MM.1S (cell line): ENCODE measurements at regions not wholly inside any gene's neighbourhood (a gene's known extent, or its start where the extent isn't known, plus 50 kb on each side); places are given as distances from the start of the nearest gene placed in this dataset.

ENCODE experiments used
- DNase-seq: peaks from one replicate; pipeline ENCODE4 v3.0.0-alpha.2; 2015
- H2AFZ ChIP-seq: fragments of 300-600 bp; sonication (generic); 2 replicates; pipeline ENCODE4 v1.6.0; 2016; ENCODE audit warnings: antibody characterized with exemption, low read length
- H3F3A ChIP-seq: fragments of 300-600 bp; sonication (generic); 2 replicates; pipeline ENCODE4 v1.6.1; 2016; ENCODE audit warnings: mild to moderate bottlenecking, antibody characterized with exemption, low read length, moderate library complexity, mixed read lengths; ENCODE audit not compliant: insufficient read depth
- H3K27ac ChIP-seq: fragments of 300-600 bp; sonication (generic); 2 replicates; pipeline ENCODE4 v1.5.1; 2016; ENCODE audit warnings: mild to moderate bottlenecking, low read length
- H3K27me3 ChIP-seq: fragments of 300-600 bp; sonication (generic); replicated peaks from 2 replicates; pipeline ENCODE4 v1.6.0; 2016; ENCODE audit warnings: low read length; ENCODE audit not compliant: insufficient read depth
- H3K36me3 ChIP-seq: fragments of 300-600 bp; sonication (generic); replicated peaks from 2 replicates; pipeline ENCODE4 v1.6.1; 2016; ENCODE audit warnings: mild to moderate bottlenecking, low read length, mixed read lengths; ENCODE audit not compliant: insufficient read depth
- H3K4me1 ChIP-seq: fragments of 300-600 bp; sonication (generic); 2 replicates; pipeline ENCODE4 v1.6.1; 2016; ENCODE audit warnings: low read length, mixed read lengths
- H3K4me2 ChIP-seq: fragments of 300-600 bp; sonication (generic); 2 replicates; pipeline ENCODE4 v1.6.0; 2016; ENCODE audit warnings: low read depth, low read length
- H3K4me3 ChIP-seq: fragments of 300-600 bp; sonication (generic); 2 replicates; pipeline ENCODE4 v1.5.1; 2016; ENCODE audit warnings: low read length, mixed read lengths
- H3K79me2 ChIP-seq: fragments of 300-600 bp; sonication (generic); 2 replicates; pipeline ENCODE4 v1.6.1; 2016; ENCODE audit warnings: mixed run types, low read length, mixed read lengths
- H3K9ac ChIP-seq: fragments of 300-600 bp; sonication (generic); 2 replicates; pipeline ENCODE4 v1.6.1; 2016; ENCODE audit warnings: low read length, mixed read lengths
- H3K9me2 ChIP-seq: fragments of 300-600 bp; sonication (generic); replicated peaks from 2 replicates; pipeline ENCODE4 v1.6.1; 2016; ENCODE audit warnings: mild to moderate bottlenecking, low read length, mixed read lengths; ENCODE audit not compliant: insufficient read depth
- H3K9me3 ChIP-seq: fragments of 300-600 bp; sonication (generic); replicated peaks from 2 replicates; pipeline ENCODE4 v1.6.1; 2016; ENCODE audit warnings: mild to moderate bottlenecking, low read length, mixed read lengths; ENCODE audit not compliant: insufficient read depth
- H4K20me1 ChIP-seq: fragments of 300-600 bp; sonication (generic); 2 replicates; pipeline ENCODE4 v1.6.1; 2016; ENCODE audit warnings: mild to moderate bottlenecking, low read length, moderate library complexity, mixed read lengths; ENCODE audit not compliant: insufficient read depth
- EZH2 ChIP-seq: fragments of 300-600 bp; sonication (generic); optimal IDR thresholded peaks from 2 replicates; pipeline ENCODE3; 2017; ENCODE audit warnings: low read depth, mild to moderate bottlenecking, antibody characterized with exemption, low read length, mixed read lengths
- EZH2phosphoT487 ChIP-seq: fragments of 300-600 bp; sonication (generic); IDR thresholded peaks from 2 replicates; pipeline ENCODE4 v1.6.1; 2018; ENCODE audit warnings: antibody characterized with exemption, low read length
- TF ChIP-seq, protein P1 (sequence below): fragments of 300-600 bp; sonication (generic); IDR thresholded peaks from 2 replicates; pipeline ENCODE4 v1.5.1; 2016; ENCODE audit warnings: antibody characterized with exemption, low read length, mixed read lengths

GRCh38 chr18:78673516-78674321 is 305.9 kb upstream of the SALL3 start:
- Histone ChIP-seq H3K36me3 (no peaks in the 10 kb centered on the region), H3K9ac (no peak overlapping the region), H3K4me1 (no peaks in the 10 kb centered on the region), H3K79me2 (no peaks in the 10 kb centered on the region), H2AFZ (no peak overlapping the region), H3K27me3 (no peaks in the 10 kb centered on the region), H3K9me2 (no peaks in the 10 kb centered on the region), H3K9me3 (no peaks in the 10 kb centered on the region), H3K27ac (no peak overlapping the region), H4K20me1 (no peaks in the 10 kb centered on the region), H3F3A (no peaks in the 10 kb centered on the region), H3K4me2 (no peak overlapping the region), H3K4me3 (no peak overlapping the region)
- DNase-seq = no peak
- TF ChIP-seq EZH2 = no peak
- TF ChIP-seq, protein P1, sequence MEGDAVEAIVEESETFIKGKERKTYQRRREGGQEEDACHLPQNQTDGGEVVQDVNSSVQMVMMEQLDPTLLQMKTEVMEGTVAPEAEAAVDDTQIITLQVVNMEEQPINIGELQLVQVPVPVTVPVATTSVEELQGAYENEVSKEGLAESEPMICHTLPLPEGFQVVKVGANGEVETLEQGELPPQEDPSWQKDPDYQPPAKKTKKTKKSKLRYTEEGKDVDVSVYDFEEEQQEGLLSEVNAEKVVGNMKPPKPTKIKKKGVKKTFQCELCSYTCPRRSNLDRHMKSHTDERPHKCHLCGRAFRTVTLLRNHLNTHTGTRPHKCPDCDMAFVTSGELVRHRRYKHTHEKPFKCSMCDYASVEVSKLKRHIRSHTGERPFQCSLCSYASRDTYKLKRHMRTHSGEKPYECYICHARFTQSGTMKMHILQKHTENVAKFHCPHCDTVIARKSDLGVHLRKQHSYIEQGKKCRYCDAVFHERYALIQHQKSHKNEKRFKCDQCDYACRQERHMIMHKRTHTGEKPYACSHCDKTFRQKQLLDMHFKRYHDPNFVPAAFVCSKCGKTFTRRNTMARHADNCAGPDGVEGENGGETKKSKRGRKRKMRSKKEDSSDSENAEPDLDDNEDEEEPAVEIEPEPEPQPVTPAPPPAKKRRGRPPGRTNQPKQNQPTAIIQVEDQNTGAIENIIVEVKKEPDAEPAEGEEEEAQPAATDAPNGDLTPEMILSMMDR = no peak
- no peak for TF ChIP-seq EZH2phosphoT487

GRCh38 chr18:78675231-78675630 is 304.4 kb upstream of the SALL3 start:
- no peaks in the 10 kb centered on the region for H3K9me2 ChIP-seq
- no peaks in the 10 kb centered on the region for H3K4me1 ChIP-seq
- no peaks in the 10 kb centered on the region for H3F3A ChIP-seq
- no peaks in the 10 kb centered on the region for H3K9me3 ChIP-seq
- H3K9ac ChIP-seq = no peak overlapping the region
- no peak overlapping the region for H3K27ac ChIP-seq
- TF ChIP-seq EZH2phosphoT487 (no peak), EZH2 (no peak)
- TF ChIP-seq, protein P1 = no peak
- no peaks in the 10 kb centered on the region for H3K27me3 ChIP-seq
- H3K4me2 ChIP-seq = no peak overlapping the region
- H3K36me3 ChIP-seq = no peaks in the 10 kb centered on the region
- no peak for DNase-seq
- no peak overlapping the region for H3K4me3 ChIP-seq
- H3K79me2 ChIP-seq = no peaks in the 10 kb centered on the region
- H2AFZ ChIP-seq = no peak overlapping the region
- no peaks in the 10 kb centered on the region for H4K20me1 ChIP-seq

DNA sequence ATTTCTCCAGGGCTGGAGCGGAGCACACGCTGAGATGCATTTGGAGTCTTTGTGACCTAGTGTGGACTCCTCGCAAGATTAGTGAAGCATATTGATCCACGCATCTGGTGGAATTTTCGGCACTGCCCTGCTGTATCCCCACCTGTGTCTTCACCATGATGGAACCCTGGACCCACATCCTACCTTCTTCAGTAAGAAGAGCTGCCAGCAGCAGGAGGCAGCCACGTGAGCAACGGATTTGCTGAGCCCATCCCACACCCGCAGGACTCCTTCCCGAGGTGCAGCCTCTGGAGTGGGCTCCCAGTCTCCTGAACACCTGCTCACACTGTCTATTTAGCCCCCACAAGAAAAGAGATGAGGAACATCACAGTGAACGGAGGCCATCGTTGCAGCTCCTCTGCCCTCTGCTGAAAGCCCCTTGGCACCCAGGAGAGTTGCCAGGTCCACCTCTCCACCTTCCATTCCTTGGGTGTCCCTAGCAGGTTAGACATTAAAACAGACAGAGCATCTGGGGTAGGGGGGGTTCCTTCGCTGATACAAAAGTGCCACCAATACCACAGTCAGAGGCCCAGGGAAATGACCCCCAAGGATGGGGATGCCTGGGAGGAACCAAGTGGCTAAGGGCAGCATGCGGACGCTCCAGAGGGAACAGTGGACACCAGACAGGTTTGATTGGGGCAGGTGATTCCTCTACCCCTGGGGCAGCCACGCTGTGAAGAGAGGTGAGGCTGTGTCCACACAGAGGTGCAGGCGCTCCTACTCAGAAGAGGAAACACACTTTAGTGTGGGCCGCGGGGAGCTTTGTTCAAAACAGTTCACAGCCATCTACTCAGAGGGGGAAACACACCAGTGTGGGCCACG is 302.8 kb upstream of the SALL3 start:
- no peaks in the 10 kb centered on the region for H3F3A ChIP-seq
- H2AFZ ChIP-seq = no peak overlapping the region
- H4K20me1 ChIP-seq = no peaks in the 10 kb centered on the region
- no peak overlapping the region for H3K9ac ChIP-seq
- H3K4me3 ChIP-seq = no peak overlapping the region
- TF ChIP-seq, protein P1 = no peak
- TF ChIP-seq EZH2 (no peak), EZH2phosphoT487 (no peak)
- no peaks in the 10 kb centered on the region for H3K9me3 ChIP-seq
- H3K4me2 ChIP-seq = no peak overlapping the region
- no peaks in the 10 kb centered on the region for H3K9me2 ChIP-seq
- no peaks in the 10 kb centered on the region for H3K4me1 ChIP-seq
- no peak for DNase-seq
- H3K79me2 ChIP-seq = no peaks in the 10 kb centered on the region
- no peaks in the 10 kb centered on the region for H3K27me3 ChIP-seq
- H3K36me3 ChIP-seq = no peaks in the 10 kb centered on the region
- H3K27ac ChIP-seq = no peak overlapping the region
